ENCODE measurements at regions not wholly inside any gene's neighbourhood (a gene's known extent, or its start where the extent isn't known, plus 50 kb on each side); places are given as distances from the start of the nearest gene placed in this dataset.

DNA sequence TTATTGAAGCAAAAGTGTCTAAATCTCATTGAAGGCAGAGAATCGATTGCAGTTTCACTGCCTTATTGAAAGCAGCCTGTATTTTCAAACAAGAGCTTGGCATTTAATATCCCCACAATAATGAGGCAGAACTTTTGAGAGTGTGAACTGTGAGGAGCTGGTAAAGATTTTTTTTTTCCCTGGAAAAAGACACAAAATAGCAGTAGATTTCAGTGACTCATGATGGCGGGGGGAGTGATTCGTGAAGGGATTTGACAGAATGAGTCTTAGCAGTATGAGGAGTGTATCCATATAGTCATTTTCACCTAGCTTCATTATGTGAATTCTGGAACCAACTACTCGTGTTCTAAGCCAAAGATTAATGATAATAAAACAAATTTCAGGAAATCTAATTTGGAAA lies 242.9 kb downstream of the ARL6IP6 start:
- Mint-ChIP-seq H3K27me3 (ENCODE audit: low read depth in 2 of 2) (no peaks in the 10 kb centered on the region), H3K27ac (no peak overlapping the region), H3K9me3 (peaks cover 0 to 2% of the 10 kb centered on the region in 2 donors), H3K36me3 (no peaks in the 10 kb centered on the region), H3K4me3 (no peak overlapping the region), H3K4me1 (no peaks in the 10 kb centered on the region)
- H3K9me3 ChIP-seq (ENCODE audit: control insufficient read depth, insufficient read depth, low read length): no peaks in the 10 kb centered on the region
- no peak overlapping the region for H3K4me3 ChIP-seq (ENCODE audit: low read length)
- H3K36me3 ChIP-seq (ENCODE audit: control insufficient read depth, insufficient read depth, low read length): no peaks in the 10 kb centered on the region
- ATAC-seq (no peak), DNase-seq (no peak)
- H3K27me3 ChIP-seq (ENCODE audit: control insufficient read depth, insufficient read depth, low read length): no peaks in the 10 kb centered on the region
- no peak overlapping the region for H3K27ac ChIP-seq (ENCODE audit: low read length)
- no peak for TF ChIP-seq CTCF (IDR thresholded peaks at IDR 0.05)
- 80% methylated on average over 2 of the region's 4 CpGs for WGBS (ENCODE audit: insufficient coverage)
- no peaks in the 10 kb centered on the region for H3K4me1 ChIP-seq (ENCODE audit: control insufficient read depth, insufficient read depth, low read length)
- intact Hi-C loops (cut with micrococcal nuclease): no loop called here

- H3K27ac ChIP-seq (ENCODE audit: low read length): no peak overlapping the region
- Mint-ChIP-seq H3K27ac (no peak overlapping the region), H3K27me3 (ENCODE audit: low read depth in 2 of 2) (no peaks in the 10 kb centered on the region), H3K9me3 (no peaks in the 10 kb centered on the region), H3K4me3 (no peak overlapping the region), H3K4me1 (peaks cover 0 to 9% of the 10 kb centered on the region in 2 donors), H3K36me3 (no peaks in the 10 kb centered on the region)
- intact Hi-C loops (cut with micrococcal nuclease): no loop called here
- ATAC-seq (no peak), DNase-seq (no peak)
- H3K27me3 ChIP-seq (ENCODE audit: control insufficient read depth, insufficient read depth, low read length): no peaks in the 10 kb centered on the region
- H3K4me3 ChIP-seq (ENCODE audit: low read length): no peak overlapping the region
- H3K36me3 ChIP-seq (ENCODE audit: control insufficient read depth, insufficient read depth, low read length): no peaks in the 10 kb centered on the region
- H3K4me1 ChIP-seq (ENCODE audit: control insufficient read depth, insufficient read depth, low read length): no peaks in the 10 kb centered on the region
- WGBS (ENCODE audit: insufficient coverage): 34% methylated on average over 2 of the region's 2 CpGs
- TF ChIP-seq CTCF (IDR thresholded peaks at IDR 0.05): no peak
- H3K9me3 ChIP-seq (ENCODE audit: control insufficient read depth, insufficient read depth, low read length): no peaks in the 10 kb centered on the region
Measured at GRCh38 chr2:152950126-152950525, 231.7 kb downstream of the ARL6IP6 start.

GRCh38 chr2:152944099-152944498 lies 225.7 kb downstream of the ARL6IP6 start:
- Mint-ChIP-seq H3K9me3 (peaks cover 5 to 10% of the 10 kb centered on the region in 2 donors), H3K27me3 (ENCODE audit: low read depth in 2 of 2) (no peaks in the 10 kb centered on the region), H3K4me3 (no peak overlapping the region), H3K36me3 (no peaks in the 10 kb centered on the region), H3K27ac (no peak overlapping the region), H3K4me1 (peaks cover 0 to 13% of the 10 kb centered on the region in 2 donors)
- no peaks in the 10 kb centered on the region for H3K27me3 ChIP-seq (ENCODE audit: control insufficient read depth, insufficient read depth, low read length)
- ATAC-seq: no peak
- no peaks in the 10 kb centered on the region for H3K36me3 ChIP-seq (ENCODE audit: control insufficient read depth, insufficient read depth, low read length)
- H3K9me3 ChIP-seq (ENCODE audit: control insufficient read depth, insufficient read depth, low read length): no peaks in the 10 kb centered on the region
- no peak overlapping the region for H3K27ac ChIP-seq (ENCODE audit: low read length)
- H3K4me1 ChIP-seq (ENCODE audit: control insufficient read depth, insufficient read depth, low read length): no peaks in the 10 kb centered on the region
- intact Hi-C loops (cut with micrococcal nuclease): no loop called here
- WGBS (ENCODE audit: insufficient coverage): 77% methylated on average over 1 of the region's 2 CpGs
- no peak for TF ChIP-seq CTCF (IDR thresholded peaks at IDR 0.05)
- no peak for DNase-seq
- no peak overlapping the region for H3K4me3 ChIP-seq (ENCODE audit: low read length)

- TF ChIP-seq CTCF (IDR thresholded peaks at IDR 0.05): no peak
- no peak overlapping the region for H3K4me3 Mint-ChIP-seq
Measured at GRCh38 chr2:152942940-152943440, 224.6 kb downstream of the ARL6IP6 start.

More at GRCh38 chr2:152942940-152943440, 224.6 kb downstream of the ARL6IP6 start:
- Histone ChIP-seq H3K4me3 (ENCODE audit: low read length) (no peak overlapping the region), H3K4me1 (ENCODE audit: control insufficient read depth, insufficient read depth, low read length) (no peaks in the 10 kb centered on the region), H3K9me3 (ENCODE audit: control insufficient read depth, insufficient read depth, low read length) (no peaks in the 10 kb centered on the region), H3K36me3 (ENCODE audit: control insufficient read depth, insufficient read depth, low read length) (no peaks in the 10 kb centered on the region), H3K27me3 (ENCODE audit: control insufficient read depth, insufficient read depth, low read length) (no peaks in the 10 kb centered on the region), H3K27ac (ENCODE audit: low read length) (no peak overlapping the region)
- intact Hi-C loops (cut with micrococcal nuclease): no loop called here
- Mint-ChIP-seq H3K27ac (no peak overlapping the region), H3K27me3 (ENCODE audit: low read depth in 2 of 2) (no peaks in the 10 kb centered on the region), H3K9me3 (peaks cover 5 to 10% of the 10 kb centered on the region in 2 donors), H3K4me1 (peaks cover 0 to 13% of the 10 kb centered on the region in 2 donors), H3K36me3 (peaks cover 6% of the 10 kb centered on the region)
- 44% methylated on average over 2 of the region's 3 CpGs for WGBS (ENCODE audit: insufficient coverage)
- ATAC-seq (no peak), DNase-seq (no peak)
